Small intestine (tissue), 7 donors: ENCODE measurements at regions not wholly inside any gene's neighbourhood (a gene's known extent, or its start where the extent isn't known, plus 50 kb on each side); places are given as distances from the start of the nearest gene placed in this dataset.

ENCODE experiments used
- DNase-seq, 2 donors: peaks; one replicate each; pipeline versions ENCODE4 v3.0.0 to v3.0.0-alpha.2; 2013
- FAIRE-seq: peaks from 2 replicates; lab custom pipeline; 2012; peaks lifted over from hg19 to GRCh38; lab: Jason Lieb, UNC
- H3K27ac ChIP-seq, 3 donors: one replicate each; pipeline ENCODE4 v1.5.1; 2013; ENCODE audit warnings: low read length in 2 of 3, mild to moderate bottlenecking in 2 of 3, control low read depth in 1 of 3, inconsistent platforms in 1 of 3, low read depth in 1 of 3, moderate library complexity in 1 of 3
- H3K27me3 ChIP-seq, 3 donors: one replicate each; pipeline ENCODE4 v1.6.1; 2013; ENCODE audit warnings: low read length in 3 of 3, inconsistent platforms in 1 of 3; ENCODE audit not compliant: control insufficient read depth in 3 of 3, insufficient read depth in 3 of 3
- H3K36me3 ChIP-seq, 3 donors: one replicate each; pipeline ENCODE4 v1.6.1; 2013; ENCODE audit warnings: low read length in 3 of 3, inconsistent platforms in 1 of 3, low read depth in 1 of 3, mild to moderate bottlenecking in 1 of 3, moderate library complexity in 1 of 3; ENCODE audit not compliant: control insufficient read depth in 3 of 3, insufficient read depth in 2 of 3
- H3K4me1 ChIP-seq, 3 donors: one replicate each; pipeline ENCODE4 v1.6.1; 2013; ENCODE audit warnings: low read length in 2 of 3, inconsistent platforms in 1 of 3, low read depth in 1 of 3, mild to moderate bottlenecking in 1 of 3, moderate library complexity in 1 of 3; ENCODE audit not compliant: control insufficient read depth in 3 of 3, insufficient read depth in 2 of 3
- H3K4me3 ChIP-seq, 3 donors: one replicate each; pipeline ENCODE4 v1.5.1; 2013; ENCODE audit warnings: low read length in 3 of 3, control low read depth in 1 of 3, inconsistent platforms in 1 of 3, low read depth in 1 of 3, mild to moderate bottlenecking in 1 of 3, moderate library complexity in 1 of 3
- H3K9me3 ChIP-seq, 2 donors: one replicate each; pipeline ENCODE4 v1.6.1; 2013; ENCODE audit warnings: low read depth in 1 of 2, low read length in 1 of 2; ENCODE audit not compliant: control insufficient read depth in 2 of 2, insufficient read depth in 1 of 2
- WGBS, 3 donors: extraction: QIAGEN DNeasy Blood & Tissue Kit; methylation state at CpG; one replicate each; pipeline ENCODE4 v1.1.7; 2013; 5-methylcytosine and 5-hydroxymethylcytosine counted together
- donor health status: healthy with polysubstance abuse.
- donor health status: control.
- donor health status: control.
- donor health status: Bipolar disorder and iron deficiency.
- donor health status: healthy.

GRCh38 chr2:221289846-221290245 lies 282.3 kb downstream of the EPHA4 start:
- DNase-seq: no peak
- FAIRE-seq: no peak
- H3K36me3 ChIP-seq: no peaks in the 10 kb centered on the region
- H3K27ac ChIP-seq: no peak overlapping the region
- H3K4me1 ChIP-seq: no peaks in the 10 kb centered on the region
- H3K27me3 ChIP-seq: no peaks in the 10 kb centered on the region
- H3K4me3 ChIP-seq: no peak overlapping the region
- no peaks in the 10 kb centered on the region for H3K9me3 ChIP-seq

GRCh38 chr2:221293949-221294742 lies 278.0 kb downstream of the EPHA4 start:
- peak in 1 of 2 donors; percentile 4 for DNase-seq
- WGBS, 3 donors: 75 to 93% (median 77%) methylated on average over 6 of the region's 6 CpGs
- H3K27me3 ChIP-seq: no peaks in the 10 kb centered on the region

DNA sequence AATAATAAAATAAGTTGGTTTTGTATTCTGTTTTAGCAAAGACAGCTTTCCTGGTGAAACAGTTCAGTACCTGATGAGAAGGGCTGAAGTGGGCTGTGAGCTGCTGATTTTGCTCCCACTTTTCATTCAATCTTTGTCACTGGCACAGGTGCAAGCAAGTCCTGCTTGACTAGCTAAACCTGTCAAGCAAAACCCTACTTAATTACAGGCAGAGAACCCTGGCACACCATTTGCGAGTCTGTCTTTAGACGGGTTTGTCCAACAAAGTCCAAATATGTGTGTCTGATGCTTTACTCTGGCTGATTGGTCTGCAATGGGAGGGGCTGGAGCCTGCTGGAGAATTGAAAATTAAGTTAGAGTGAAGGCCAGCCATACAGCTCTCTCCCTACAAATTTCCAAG lies 267.2 kb downstream of the EPHA4 start:
- Histone ChIP-seq H3K27me3 (no peaks in the 10 kb centered on the region), H3K4me3 (no peak overlapping the region), H3K27ac (no peak overlapping the region), H3K4me1 (no peaks in the 10 kb centered on the region), H3K9me3 (no peaks in the 10 kb centered on the region), H3K36me3 (no peaks in the 10 kb centered on the region)
- 22 to 63% (median 32%) methylated on average over 2 of the region's 2 CpGs for WGBS, 3 donors
- DNase-seq (no peak), FAIRE-seq (no peak)

More at GRCh38 chr2:221293949-221294742, 278.0 kb downstream of the EPHA4 start:
- no peak for FAIRE-seq
- Histone ChIP-seq H3K4me1 (no peaks in the 10 kb centered on the region), H3K27ac (no peak overlapping the region), H3K36me3 (no peaks in the 10 kb centered on the region), H3K9me3 (no peaks in the 10 kb centered on the region), H3K4me3 (no peak overlapping the region)

DNA sequence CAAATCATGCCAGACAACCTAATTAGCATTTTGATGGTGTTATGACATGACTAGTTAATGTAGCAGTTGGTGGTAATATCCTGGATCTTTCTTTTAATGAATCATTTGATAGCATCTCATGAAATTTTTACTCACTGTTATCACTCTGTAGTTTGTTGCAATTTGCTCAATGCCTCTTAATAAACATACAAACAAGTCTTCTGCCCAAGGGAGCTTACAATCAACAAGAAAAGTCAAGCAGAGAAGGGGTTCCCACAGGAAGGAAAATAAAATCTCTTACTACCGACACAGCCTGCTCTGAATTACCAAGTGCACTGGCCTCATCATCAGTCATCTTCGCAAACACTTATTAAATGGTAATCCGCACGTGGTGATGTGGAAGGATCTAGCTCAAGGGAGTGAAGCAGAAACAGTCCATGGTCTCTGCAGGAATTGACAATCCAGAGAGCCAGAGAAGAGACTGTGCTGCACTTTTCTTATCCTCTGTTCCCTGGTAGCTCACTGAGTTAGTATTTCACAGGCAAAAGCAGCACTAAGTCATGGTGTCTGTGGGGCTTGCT lies 263.5 kb downstream of the EPHA4 start:
- FAIRE-seq (no peak), DNase-seq (no peak)
- 77 to 89% (median 84%) methylated on average over 4 of the region's 4 CpGs for WGBS, 3 donors
- Histone ChIP-seq H3K27me3 (no peaks in the 10 kb centered on the region), H3K27ac (no peak overlapping the region), H3K36me3 (no peaks in the 10 kb centered on the region), H3K4me3 (no peak overlapping the region), H3K9me3 (no peaks in the 10 kb centered on the region), H3K4me1 (no peaks in the 10 kb centered on the region)

GRCh38 chr2:221309892-221310583 lies 262.1 kb downstream of the EPHA4 start:
- peak in 1 of 2 donors; percentile 5 for DNase-seq
- H3K9me3 ChIP-seq: no peaks in the 10 kb centered on the region
- no peak for FAIRE-seq
- no peaks in the 10 kb centered on the region for H3K36me3 ChIP-seq
- H3K27me3 ChIP-seq: no peaks in the 10 kb centered on the region
- H3K27ac ChIP-seq: no peak overlapping the region
- 49 to 68% (median 51%) methylated on average over 10 of the region's 10 CpGs for WGBS, 3 donors
- no peak overlapping the region for H3K4me3 ChIP-seq
- H3K4me1 ChIP-seq: no peaks in the 10 kb centered on the region

DNA sequence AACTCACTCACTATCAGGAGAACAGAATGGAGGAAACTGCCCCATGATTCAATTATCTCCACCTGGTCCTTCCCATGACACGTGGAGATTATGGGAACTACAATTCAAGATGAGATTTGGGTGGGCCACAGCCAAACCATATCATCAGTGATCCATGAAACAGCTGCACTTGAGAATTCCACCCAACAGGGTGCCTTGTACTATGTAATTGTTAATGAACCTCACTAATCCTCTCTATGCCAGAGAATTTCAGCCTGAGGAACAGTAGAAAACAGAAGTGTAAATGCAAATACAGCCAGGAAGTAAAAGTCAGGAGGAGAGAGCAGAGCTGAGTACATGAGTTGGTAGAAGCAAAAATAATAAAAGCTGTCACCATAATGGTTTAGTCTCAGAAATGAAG lies 261.4 kb downstream of the EPHA4 start:
- Histone ChIP-seq H3K4me3 (no peak overlapping the region), H3K27me3 (no peaks in the 10 kb centered on the region), H3K27ac (no peak overlapping the region), H3K9me3 (no peaks in the 10 kb centered on the region), H3K36me3 (no peaks in the 10 kb centered on the region), H3K4me1 (no peaks in the 10 kb centered on the region)
- DNase-seq (no peak), FAIRE-seq (no peak)
- WGBS, 3 donors: 59 to 79% (median 67%) methylated on average over 1 of the region's 1 CpG

- FAIRE-seq (no peak), DNase-seq (no peak)
- no peak overlapping the region for H3K4me3 ChIP-seq
- H3K27ac ChIP-seq: no peak overlapping the region
- H3K4me1 ChIP-seq: no peaks in the 10 kb centered on the region
- H3K36me3 ChIP-seq: no peaks in the 10 kb centered on the region
- H3K27me3 ChIP-seq: no peaks in the 10 kb centered on the region
- no peaks in the 10 kb centered on the region for H3K9me3 ChIP-seq
Observed at GRCh38 chr2:221312634-221313033, 259.5 kb downstream of the EPHA4 start.

DNA sequence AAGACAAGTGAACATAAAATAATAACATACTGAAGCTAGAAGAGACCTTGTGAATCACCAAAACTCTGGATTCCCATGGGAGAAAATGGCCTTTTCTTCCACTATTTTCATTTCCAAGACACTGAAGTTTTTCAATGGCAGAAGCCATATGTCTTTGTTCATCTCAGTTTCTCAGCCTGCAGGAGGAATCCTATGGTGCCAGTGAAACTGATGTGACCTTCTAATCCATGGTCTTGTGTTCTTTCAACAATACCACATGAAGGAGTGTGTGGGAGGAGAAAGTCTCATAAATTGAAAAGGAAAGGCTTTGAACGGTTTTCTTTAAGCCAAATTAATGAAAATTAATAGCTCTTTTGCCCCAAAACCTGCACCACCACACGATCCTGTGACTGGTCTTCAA lies 257.3 kb downstream of the EPHA4 start:
- Histone ChIP-seq H3K27me3 (no peaks in the 10 kb centered on the region), H3K36me3 (no peaks in the 10 kb centered on the region), H3K4me3 (no peak overlapping the region), H3K27ac (no peak overlapping the region), H3K4me1 (no peaks in the 10 kb centered on the region), H3K9me3 (no peaks in the 10 kb centered on the region)
- WGBS, 3 donors: 23 to 54% (median 24%) methylated on average over 2 of the region's 2 CpGs
- DNase-seq (no peak), FAIRE-seq (no peak)
